ENCODE measurements at regions not wholly inside any gene's neighbourhood (a gene's known extent, or its start where the extent isn't known, plus 50 kb on each side); places are given as distances from the start of the nearest gene placed in this dataset.

- 76% methylated on average over 2 of the region's 2 CpGs for WGBS
- DNase-seq (ENCODE audit: low spot score in 2 of 2): no peak
- H3K36me3 ChIP-seq: no peaks in the 10 kb centered on the region
Measured at GRCh38 chr2:117755768-117756167, 58.7 kb upstream of the DDX18 start.

GRCh38 chr2:117760916-117761315, 53.6 kb upstream of the DDX18 start:
- Histone ChIP-seq H3K36me3 (no peaks in the 10 kb centered on the region), H3K27ac (no peak overlapping the region), H3K27me3 (no peaks in the 10 kb centered on the region), H3K4me3 (no peak overlapping the region), H3K4me1 (no peaks in the 10 kb centered on the region), H3K9me3 (no peaks in the 10 kb centered on the region)
- DNase-seq (ENCODE audit: low spot score in 2 of 2): no peak
- TF ChIP-seq POLR2AphosphoS5 (IDR thresholded peaks at IDR 0.05) (no peak), CTCF (IDR thresholded peaks at IDR 0.05) (no peak), POLR2A (IDR thresholded peaks at IDR 0.05) (no peak), EP300 (IDR thresholded peaks at IDR 0.05) (no peak)
- 50% methylated on average over 1 of the region's 1 CpG for WGBS

More at GRCh38 chr2:117755768-117756167, 58.7 kb upstream of the DDX18 start:
- Histone ChIP-seq H3K4me3 (no peak overlapping the region), H3K9me3 (peaks cover 8% of the 10 kb centered on the region), H3K4me1 (no peaks in the 10 kb centered on the region), H3K27ac (no peak overlapping the region), H3K27me3 (no peaks in the 10 kb centered on the region)
- TF ChIP-seq POLR2AphosphoS5 (IDR thresholded peaks at IDR 0.05) (no peak), POLR2A (IDR thresholded peaks at IDR 0.05) (no peak), EP300 (IDR thresholded peaks at IDR 0.05) (no peak), CTCF (IDR thresholded peaks at IDR 0.05) (no peak)

- no peaks in the 10 kb centered on the region for H3K9me3 ChIP-seq
- DNase-seq (ENCODE audit: low spot score in 2 of 2): no peak
- H3K36me3 ChIP-seq: no peaks in the 10 kb centered on the region
- TF ChIP-seq POLR2A (IDR thresholded peaks at IDR 0.05): no peak
- no peak for TF ChIP-seq EP300 (IDR thresholded peaks at IDR 0.05)
- TF ChIP-seq CTCF (IDR thresholded peaks at IDR 0.05): no peak
- TF ChIP-seq POLR2AphosphoS5 (IDR thresholded peaks at IDR 0.05): no peak
- no peaks in the 10 kb centered on the region for H3K27me3 ChIP-seq
- H3K4me1 ChIP-seq: no peaks in the 10 kb centered on the region
- no peak overlapping the region for H3K4me3 ChIP-seq
- H3K27ac ChIP-seq: no peak overlapping the region
Measured at GRCh38 chr2:117762454-117762853, 52.0 kb upstream of the DDX18 start.

GRCh38 chr2:117763804-117764203, 50.7 kb upstream of the DDX18 start:
- no peaks in the 10 kb centered on the region for H3K27me3 ChIP-seq
- no peak for TF ChIP-seq POLR2AphosphoS5 (IDR thresholded peaks at IDR 0.05)
- TF ChIP-seq CTCF (IDR thresholded peaks at IDR 0.05): no peak
- no peak for TF ChIP-seq EP300 (IDR thresholded peaks at IDR 0.05)
- no peak for TF ChIP-seq POLR2A (IDR thresholded peaks at IDR 0.05)
- WGBS: 42% methylated on average over 4 of the region's 4 CpGs
- no peaks in the 10 kb centered on the region for H3K4me1 ChIP-seq
- no peaks in the 10 kb centered on the region for H3K9me3 ChIP-seq
- DNase-seq (ENCODE audit: low spot score in 2 of 2): no peak
- no peaks in the 10 kb centered on the region for H3K36me3 ChIP-seq
- H3K27ac ChIP-seq: no peak overlapping the region
- no peak overlapping the region for H3K4me3 ChIP-seq

All from suprapubic skin (tissue), 4 donors.